Gastroesophageal sphincter (tissue), 4 donors: ENCODE measurements at regions not wholly inside any gene's neighbourhood (a gene's known extent, or its start where the extent isn't known, plus 50 kb on each side); places are given as distances from the start of the nearest gene placed in this dataset.

Experiments
- ATAC-seq: fragments of 150-250 bp; one replicate; pipeline ENCODE4 v1.9.1; 2016; ENCODE audit warnings: mild to moderate bottlenecking, moderate library complexity
- H3K27ac ChIP-seq, 4 donors: fragments of 200-600 bp; sonication (generic) in 3 of 4; 1 replicate in 3 of 4; 2 replicates in 1 of 4; pipeline ENCODE4 v1.5.1; 2016 to 2019
- H3K27me3 ChIP-seq: fragments of 200-600 bp; sonication (generic); one replicate; pipeline ENCODE4 v1.5.1; 2019
- H3K36me3 ChIP-seq, 2 donors: fragments of 200-600 bp; sonication (generic); one replicate each; pipeline ENCODE4 v1.5.1; 2019; ENCODE audit warnings: control low read depth in 1 of 2
- H3K4me1 ChIP-seq, 3 donors: fragments of 200-600 bp; sonication (generic); 1 replicate in 2 of 3; 2 replicates in 1 of 3; pipeline ENCODE4 v1.5.1; 2016 to 2019; ENCODE audit warnings: control low read depth in 2 of 3
- H3K4me3 ChIP-seq, 2 donors: fragments of 200-600 bp; sonication (generic); one replicate each; pipeline ENCODE4 v1.5.1; 2019; ENCODE audit warnings: mild to moderate bottlenecking in 1 of 2, moderate library complexity in 1 of 2
- H3K9me3 ChIP-seq, 3 donors: fragments of 200-600 bp; sonication (generic); one replicate each; pipeline ENCODE4 v1.5.1; 2017 to 2019; ENCODE audit warnings: control low read depth in 2 of 3
- CTCF ChIP-seq, 4 experiments: fragments of 200-600 bp in 2 of 4; fragments of 450-650 bp in 2 of 4; sonication (generic) in 1 of 4; IDR thresholded peaks; one replicate each; pipeline ENCODE4 v1.5.1; 2017 to 2019; ENCODE audit warnings: antibody characterized with exemption in 4 of 4, mild to moderate bottlenecking in 2 of 4, moderate library complexity in 2 of 4
- EP300 ChIP-seq: sonication (generic); formaldehyde crosslinking; IDR thresholded peaks from one replicate; pipeline ENCODE4 v1.6.1; 2017; ENCODE audit warnings: antibody characterized with exemption, mild to moderate bottlenecking
- POLR2A ChIP-seq, 2 donors: fragments of 450-650 bp; IDR thresholded peaks; one replicate each; pipeline ENCODE4 v1.6.1; 2017; ENCODE audit warnings: antibody characterized with exemption in 2 of 2, mild to moderate bottlenecking in 2 of 2, moderate library complexity in 1 of 2
- POLR2AphosphoS5 ChIP-seq: sonication (generic); formaldehyde crosslinking; IDR thresholded peaks from one replicate; pipeline ENCODE4 v1.6.1; 2017; ENCODE audit warnings: antibody characterized with exemption
- whole genome bisulfite sequencing, 2 donors: methylation state at CpG; one replicate each; pipeline ENCODE4 v1.1.5; 2018; ENCODE audit warnings: low coverage in 1 of 2; 5-methylcytosine and 5-hydroxymethylcytosine counted together

- Histone ChIP-seq H3K9me3 (no peaks in the 10 kb centered on the region), H3K27ac (no peak overlapping the region), H3K27me3 (no peaks in the 10 kb centered on the region), H3K4me1 (no peaks in the 10 kb centered on the region), H3K36me3 (no peaks in the 10 kb centered on the region), H3K4me3 (no peak overlapping the region)
- WGBS, 2 donors, result 91 to 95% methylated on average over 2 of the region's 2 CpGs
- no peak for ATAC-seq
- no peak for TF ChIP-seq POLR2AphosphoS5
- no peak for TF ChIP-seq CTCF (IDR thresholded peaks at IDR 0.05)
- no peak for TF ChIP-seq EP300
- TF ChIP-seq POLR2A (IDR thresholded peaks at IDR 0.05), result no peak
Measured at GRCh38 chr6:91088976-91089375, 502.1 kb upstream of the MAP3K7 start.

- no peaks in the 10 kb centered on the region for H3K27me3 ChIP-seq
- H3K9me3 ChIP-seq, result no peaks in the 10 kb centered on the region
- no peak overlapping the region for H3K27ac ChIP-seq
- ATAC-seq, result no peak
- H3K36me3 ChIP-seq, result no peaks in the 10 kb centered on the region
- TF ChIP-seq POLR2AphosphoS5 (no peak), POLR2A (IDR thresholded peaks at IDR 0.05) (no peak), EP300 (no peak), CTCF (IDR thresholded peaks at IDR 0.05) (no peak)
- 33 to 91% methylated on average over 1 of the region's 1 CpG for WGBS, 2 donors
- H3K4me1 ChIP-seq, result no peaks in the 10 kb centered on the region
- H3K4me3 ChIP-seq, result no peak overlapping the region
Measured at GRCh38 chr6:91088515-91088914, 501.6 kb upstream of the MAP3K7 start.

- ATAC-seq, result no peak
- H3K36me3 ChIP-seq, result no peaks in the 10 kb centered on the region
- no peaks in the 10 kb centered on the region for H3K4me1 ChIP-seq
- H3K27ac ChIP-seq, result no peak overlapping the region
- no peak for TF ChIP-seq CTCF (IDR thresholded peaks at IDR 0.05)
- TF ChIP-seq EP300, result no peak
- TF ChIP-seq POLR2A (IDR thresholded peaks at IDR 0.05), result no peak
- no peak for TF ChIP-seq POLR2AphosphoS5
- WGBS, 2 donors, result 37 to 59% methylated on average over 4 of the region's 4 CpGs
- H3K27me3 ChIP-seq, result no peaks in the 10 kb centered on the region
- H3K4me3 ChIP-seq, result no peak overlapping the region
- H3K9me3 ChIP-seq, result no peaks in the 10 kb centered on the region
Measured at GRCh38 chr6:91087908-91088307, 501.0 kb upstream of the MAP3K7 start.

GRCh38 chr6:91083211-91083610 lies 496.3 kb upstream of the MAP3K7 start:
- Histone ChIP-seq H3K27ac (no peak overlapping the region), H3K4me1 (no peaks in the 10 kb centered on the region), H3K9me3 (no peaks in the 10 kb centered on the region), H3K36me3 (no peaks in the 10 kb centered on the region), H3K4me3 (no peak overlapping the region), H3K27me3 (no peaks in the 10 kb centered on the region)
- 60 to 61% methylated on average over 2 to 5 of the region's 5 CpGs for WGBS, 2 donors
- ATAC-seq, result no peak
- TF ChIP-seq EP300 (no peak), POLR2AphosphoS5 (no peak), CTCF (IDR thresholded peaks at IDR 0.05) (no peak), POLR2A (IDR thresholded peaks at IDR 0.05) (no peak)

- Histone ChIP-seq H3K4me1 (no peaks in the 10 kb centered on the region), H3K9me3 (no peaks in the 10 kb centered on the region), H3K27me3 (no peaks in the 10 kb centered on the region), H3K4me3 (no peak overlapping the region), H3K27ac (no peak overlapping the region), H3K36me3 (no peaks in the 10 kb centered on the region)
- 51 to 73% methylated on average over 2 of the region's 3 CpGs for WGBS, 2 donors
- no peak for ATAC-seq
- TF ChIP-seq POLR2AphosphoS5 (no peak), POLR2A (IDR thresholded peaks at IDR 0.05) (no peak), CTCF (IDR thresholded peaks at IDR 0.05) (no peak), EP300 (no peak)
Measured at GRCh38 chr6:91082311-91082832, 495.5 kb upstream of the MAP3K7 start.
